K562 (cell line): ENCODE measurements at regions not wholly inside any gene's neighbourhood (a gene's known extent, or its start where the extent isn't known, plus 50 kb on each side); places are given as distances from the start of the nearest gene placed in this dataset.

Experiments used
- CTCF ChIP-seq, 3 experiments: IDR thresholded peaks in 2 of 3; conservative IDR thresholded peaks in 1 of 3; 2 replicates each; pipeline ENCODE4 v1.5.1; 2011 to 2012; ENCODE audit warnings: low read length in 3 of 3, mild to moderate bottlenecking in 3 of 3, control low read depth in 2 of 3, improper control_type of control experiment in 1 of 3, inconsistent platforms in 1 of 3, low read depth in 1 of 3, mixed read lengths in 1 of 3, moderate library complexity in 1 of 3; ENCODE audit not compliant: insufficient read depth in 2 of 3
- DMBX1 ChIP-seq: fragments of 250-450 bp; sonication (Bioruptor Pico); IDR thresholded peaks from 2 replicates; pipeline ENCODE4 v1.8.0; 2022; ENCODE audit warnings: inconsistent platforms, mild to moderate bottlenecking, moderate library complexity, borderline replicate concordance
- PRDM10 ChIP-seq: fragments of 450-650 bp; IDR thresholded peaks from 2 replicates; pipeline ENCODE4 v1.6.1; 2018; ENCODE audit not compliant: partially characterized antibody
- RNF219 ChIP-seq: fragments of 250-450 bp; sonication (Bioruptor Pico); IDR thresholded peaks from 2 replicates; pipeline ENCODE4 v1.5.0; 2022; ENCODE audit warnings: mild to moderate bottlenecking
- SNRNP70 ChIP-seq: fragments of 200-400 bp; formaldehyde crosslinking; optimal IDR thresholded peaks from 2 replicates; pipeline ENCODE3; 2017; ENCODE audit warnings: low read depth, low read length
- XRCC3 ChIP-seq: fragments of 450-650 bp; IDR thresholded peaks from 2 replicates; pipeline ENCODE4 v1.6.1; 2017; ENCODE audit warnings: mild to moderate bottlenecking, moderate library complexity
- ZKSCAN8 ChIP-seq: fragments of 200-800 bp; sonication (Bioruptor generic); IDR thresholded peaks from 2 replicates; pipeline ENCODE4 v1.6.1; 2016; ENCODE audit warnings: missing genetic modification characterization, missing compliant biosample characterization

GRCh38 chr15:63436341-63436740 lies 54.7 kb upstream of the CA12 start:
- TF ChIP-seq DMBX1 (no peak), ZKSCAN8 (CRISPR knock-in tag) (no peak), RNF219 (CRISPR knock-in tag) (no peak), XRCC3 (no peak), CTCF (IDR thresholded peaks at IDR 0.05 in 2 of 3, conservative IDR thresholded peaks at IDR 0.05 in 1 of 3; ENCODE audit: insufficient read depth in 2 of 3, low read depth in 1 of 3, low read length in 3 of 3) (no peak), SNRNP70 (no peak), PRDM10 (no peak)
